Caco-2 (cell line): ENCODE measurements at regions not wholly inside any gene's neighbourhood (a gene's known extent, or its start where the extent isn't known, plus 50 kb on each side); places are given as distances from the start of the nearest gene placed in this dataset.

ENCODE experiments used
- BruUV-seq: library from RNA; stranded (reverse); fragments of 400-500 nt; replicated peaks from 2 replicates; lab custom pipeline; 2021; lab: Mats Ljungman, UMichigan
- CTCF ChIA-PET: fragments of 300-600 bp; sonication (Branson Sonifier 250); formaldehyde crosslinking; loops from one replicate; lab custom pipeline; 2022; ENCODE audit warnings: antibody characterized with exemption; lab: Charles Lee
- POLR2A ChIA-PET: fragments of 300-600 bp; sonication (Branson Sonifier 250); formaldehyde crosslinking; loops from one replicate; lab custom pipeline; 2022; ENCODE audit warnings: antibody characterized with exemption; lab: Charles Lee
- DNase-seq, 2 experiments: peaks; one replicate each; pipeline versions ENCODE4 v3.0.0 to v3.0.0-alpha.2; 2020 to 2022
- H3K27me3 ChIP-seq: replicated peaks from 2 replicates; pipeline ENCODE4 v1.6.0; 2011; ENCODE audit warnings: low read length; ENCODE audit not compliant: control insufficient read depth, insufficient read depth
- H3K36me3 ChIP-seq: 2 replicates; pipeline ENCODE4 v1.5.1; 2011; ENCODE audit warnings: low read length; ENCODE audit not compliant: control insufficient read depth, insufficient read depth
- H3K4me1 ChIP-seq: fragments of 250-450 bp; sonication (Bioruptor Pico); 2 replicates; pipeline ENCODE4 v1.5.1; 2020; ENCODE audit warnings: mild to moderate bottlenecking
- H3K4me3 ChIP-seq: 2 replicates; pipeline ENCODE4 v1.5.1; 2011; ENCODE audit warnings: low read depth, mild to moderate bottlenecking, control low read depth, low read length
- H3K9me3 ChIP-seq: fragments of 250-450 bp; sonication (Bioruptor Pico); 2 replicates; pipeline ENCODE4 v1.5.1; 2020; ENCODE audit warnings: mild to moderate bottlenecking, moderate library complexity
- H3K27ac Mint-ChIP-seq: one replicate; pipeline ENCODE4 v1.8.0; 2022; ENCODE audit warnings: mixed read lengths; ENCODE audit not compliant: unreplicated experiment
- H3K27me3 Mint-ChIP-seq: one replicate; pipeline ENCODE4 v1.8.0; 2022; ENCODE audit warnings: mixed read lengths; ENCODE audit not compliant: insufficient read depth, unreplicated experiment
- H3K36me3 Mint-ChIP-seq: one replicate; pipeline ENCODE4 v1.8.0; 2022; ENCODE audit warnings: mild to moderate bottlenecking, mixed read lengths; ENCODE audit not compliant: insufficient read depth, unreplicated experiment
- H3K4me1 Mint-ChIP-seq: one replicate; pipeline ENCODE4 v1.8.0; 2022; ENCODE audit warnings: low read depth, mixed read lengths; ENCODE audit not compliant: unreplicated experiment
- H3K4me3 Mint-ChIP-seq: one replicate; pipeline ENCODE4 v1.8.0; 2022; ENCODE audit warnings: mild to moderate bottlenecking, moderate library complexity, mixed read lengths; ENCODE audit not compliant: unreplicated experiment
- H3K9me3 Mint-ChIP-seq: one replicate; pipeline ENCODE4 v1.8.0; 2022; ENCODE audit warnings: mixed read lengths; ENCODE audit not compliant: unreplicated experiment
- intact Hi-C: fragments of 100-400 bp; cut with micrococcal nuclease; formaldehyde crosslinking; loops from one replicate; pipeline ENCODE4 v1.10.0; 2022; ENCODE audit not compliant: unreplicated experiment
- TF ChIP-seq, protein P1 (sequence below), 2 experiments: fragments of 200-600 bp in 1 of 2; IDR thresholded peaks; 1 replicate in 1 of 2; 2 replicates in 1 of 2; pipeline versions ENCODE4 v1.5.1 to v1.8.0; 2011 to 2022; ENCODE audit warnings: antibody characterized with exemption in 1 of 2, control low read depth in 1 of 2, inconsistent platforms in 1 of 2, low read depth in 1 of 2, low read length in 1 of 2, mild to moderate bottlenecking in 1 of 2, moderate library complexity in 1 of 2; ENCODE audit not compliant: insufficient read depth in 1 of 2, severe bottlenecking in 1 of 2, unreplicated experiment in 1 of 2

DNA sequence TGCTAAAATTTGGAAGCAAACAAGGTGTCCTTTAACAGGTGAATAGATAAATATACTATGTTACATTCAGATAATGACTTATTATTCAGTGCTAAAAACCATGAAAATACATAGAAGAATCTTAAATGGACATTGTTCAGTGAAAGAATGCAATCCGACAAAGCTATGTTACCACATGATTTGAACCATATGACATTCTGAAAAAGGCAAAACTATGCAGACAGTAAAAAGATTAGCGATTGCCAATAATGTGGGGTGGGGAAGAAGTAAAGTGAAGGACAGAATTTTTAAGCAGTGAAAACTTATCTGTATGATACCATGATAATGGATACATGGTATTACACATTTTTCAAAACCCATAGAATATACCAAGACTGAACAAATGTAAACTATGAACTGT lies 926.9 kb downstream of the FAT4 start:
- ChIA-PET POLR2A (no interaction called here), CTCF (no interaction called here)
- H3K9me3 Mint-ChIP-seq: no peaks in the 10 kb centered on the region
- intact Hi-C loops: no loop called here
- TF ChIP-seq, protein P1, sequence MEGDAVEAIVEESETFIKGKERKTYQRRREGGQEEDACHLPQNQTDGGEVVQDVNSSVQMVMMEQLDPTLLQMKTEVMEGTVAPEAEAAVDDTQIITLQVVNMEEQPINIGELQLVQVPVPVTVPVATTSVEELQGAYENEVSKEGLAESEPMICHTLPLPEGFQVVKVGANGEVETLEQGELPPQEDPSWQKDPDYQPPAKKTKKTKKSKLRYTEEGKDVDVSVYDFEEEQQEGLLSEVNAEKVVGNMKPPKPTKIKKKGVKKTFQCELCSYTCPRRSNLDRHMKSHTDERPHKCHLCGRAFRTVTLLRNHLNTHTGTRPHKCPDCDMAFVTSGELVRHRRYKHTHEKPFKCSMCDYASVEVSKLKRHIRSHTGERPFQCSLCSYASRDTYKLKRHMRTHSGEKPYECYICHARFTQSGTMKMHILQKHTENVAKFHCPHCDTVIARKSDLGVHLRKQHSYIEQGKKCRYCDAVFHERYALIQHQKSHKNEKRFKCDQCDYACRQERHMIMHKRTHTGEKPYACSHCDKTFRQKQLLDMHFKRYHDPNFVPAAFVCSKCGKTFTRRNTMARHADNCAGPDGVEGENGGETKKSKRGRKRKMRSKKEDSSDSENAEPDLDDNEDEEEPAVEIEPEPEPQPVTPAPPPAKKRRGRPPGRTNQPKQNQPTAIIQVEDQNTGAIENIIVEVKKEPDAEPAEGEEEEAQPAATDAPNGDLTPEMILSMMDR (IDR thresholded peaks at IDR 0.05; ENCODE audit: insufficient read depth in 1 of 2, low read depth in 1 of 2, low read length in 1 of 2, severe bottlenecking in 1 of 2, unreplicated experiment in 1 of 2): no peak
- H3K4me1 ChIP-seq: no peaks in the 10 kb centered on the region
- H3K4me3 ChIP-seq: no peak overlapping the region
- H3K36me3 ChIP-seq: no peaks in the 10 kb centered on the region
- DNase-seq: no peak
- no TSS peak for BruUV-seq
- no peaks in the 10 kb centered on the region for H3K27me3 Mint-ChIP-seq
- H3K27ac Mint-ChIP-seq: no peak overlapping the region
- no peaks in the 10 kb centered on the region for H3K4me1 Mint-ChIP-seq
- H3K9me3 ChIP-seq: no peaks in the 10 kb centered on the region
- no peaks in the 10 kb centered on the region for H3K27me3 ChIP-seq
- no peaks in the 10 kb centered on the region for H3K36me3 Mint-ChIP-seq
- H3K4me3 Mint-ChIP-seq: no peak overlapping the region

DNA sequence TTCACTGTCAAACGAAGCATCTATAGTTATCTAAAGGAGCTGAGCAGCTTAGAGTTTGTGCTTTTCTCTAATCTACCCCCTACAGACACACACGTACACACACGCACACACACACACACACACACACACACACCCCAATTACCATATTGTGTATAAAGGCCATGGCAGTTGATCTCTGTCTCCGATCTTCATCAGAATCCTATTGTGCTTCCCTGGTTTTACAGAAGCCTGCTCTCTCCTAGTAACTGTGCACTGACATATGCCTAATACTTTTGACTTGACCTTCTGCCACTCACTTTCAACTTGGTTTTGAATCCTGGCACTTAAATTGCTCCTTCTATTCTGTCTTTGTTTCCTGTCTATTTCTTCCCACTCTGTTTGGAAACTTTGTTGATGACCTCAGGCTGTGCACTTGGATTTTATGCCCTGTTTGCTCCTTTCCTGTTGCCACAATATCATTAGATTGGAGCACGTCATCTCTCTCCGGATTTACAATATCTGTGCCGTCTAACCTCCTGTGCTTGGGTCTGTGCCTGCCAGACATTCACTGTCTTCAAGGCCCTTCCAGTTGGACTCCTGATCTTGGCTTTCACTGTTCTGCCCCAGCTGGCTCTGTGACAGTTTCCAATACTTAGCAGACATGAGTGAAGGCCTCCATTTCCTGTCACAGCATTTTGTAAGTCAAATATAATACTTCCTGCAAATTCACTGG lies 928.1 kb downstream of the FAT4 start:
- no peak for DNase-seq
- Histone ChIP-seq H3K27me3 (no peaks in the 10 kb centered on the region), H3K4me1 (no peaks in the 10 kb centered on the region), H3K9me3 (no peaks in the 10 kb centered on the region), H3K36me3 (no peaks in the 10 kb centered on the region), H3K4me3 (no peak overlapping the region)
- H3K9me3 Mint-ChIP-seq: no peaks in the 10 kb centered on the region
- no peak overlapping the region for H3K27ac Mint-ChIP-seq
- POLR2A ChIA-PET: no interaction called here
- H3K4me1 Mint-ChIP-seq: no peaks in the 10 kb centered on the region
- TF ChIP-seq, protein P1 (IDR thresholded peaks at IDR 0.05; ENCODE audit: insufficient read depth in 1 of 2, low read depth in 1 of 2, low read length in 1 of 2, severe bottlenecking in 1 of 2, unreplicated experiment in 1 of 2): no peak
- intact Hi-C loops: no loop called here
- no peak overlapping the region for H3K4me3 Mint-ChIP-seq
- no TSS peak for BruUV-seq
- H3K36me3 Mint-ChIP-seq: no peaks in the 10 kb centered on the region
- no peaks in the 10 kb centered on the region for H3K27me3 Mint-ChIP-seq
- CTCF ChIA-PET: no interaction called here

GRCh38 chr4:126247409-126247808 lies 932.7 kb downstream of the FAT4 start:
- no peaks in the 10 kb centered on the region for H3K9me3 Mint-ChIP-seq

More at GRCh38 chr4:126247409-126247808, 932.7 kb downstream of the FAT4 start:
- no peaks in the 10 kb centered on the region for H3K36me3 ChIP-seq
- Mint-ChIP-seq H3K27me3 (no peaks in the 10 kb centered on the region), H3K27ac (no peak overlapping the region), H3K4me1 (no peaks in the 10 kb centered on the region), H3K4me3 (no peak overlapping the region), H3K36me3 (no peaks in the 10 kb centered on the region)
- POLR2A ChIA-PET: no interaction called here
- intact Hi-C loops: no loop called here
- no peak for DNase-seq
- no peak overlapping the region for H3K4me3 ChIP-seq
- BruUV-seq: no TSS peak
- H3K27me3 ChIP-seq: no peaks in the 10 kb centered on the region
- no peaks in the 10 kb centered on the region for H3K9me3 ChIP-seq
- no peaks in the 10 kb centered on the region for H3K4me1 ChIP-seq
- TF ChIP-seq, protein P1 (IDR thresholded peaks at IDR 0.05; ENCODE audit: insufficient read depth in 1 of 2, low read depth in 1 of 2, low read length in 1 of 2, severe bottlenecking in 1 of 2, unreplicated experiment in 1 of 2): no peak
- CTCF ChIA-PET: no interaction called here
